CD4-positive, alpha-beta T cell treated with Interleukin-2 at 100 ng/mL for 4 hours (primary cell): ENCODE measurements at regions not wholly inside any gene's neighbourhood (a gene's known extent, or its start where the extent isn't known, plus 50 kb on each side); places are given as distances from the start of the nearest gene placed in this dataset.
A peak's percentile ranks its signal among the peaks of the same experiment; 100 is the strongest.

Source experiments
- DNase-seq: peaks from one replicate; pipeline ENCODE4 v3.0.0-alpha.2; 2020; ENCODE audit warnings: low spot score

DNA sequence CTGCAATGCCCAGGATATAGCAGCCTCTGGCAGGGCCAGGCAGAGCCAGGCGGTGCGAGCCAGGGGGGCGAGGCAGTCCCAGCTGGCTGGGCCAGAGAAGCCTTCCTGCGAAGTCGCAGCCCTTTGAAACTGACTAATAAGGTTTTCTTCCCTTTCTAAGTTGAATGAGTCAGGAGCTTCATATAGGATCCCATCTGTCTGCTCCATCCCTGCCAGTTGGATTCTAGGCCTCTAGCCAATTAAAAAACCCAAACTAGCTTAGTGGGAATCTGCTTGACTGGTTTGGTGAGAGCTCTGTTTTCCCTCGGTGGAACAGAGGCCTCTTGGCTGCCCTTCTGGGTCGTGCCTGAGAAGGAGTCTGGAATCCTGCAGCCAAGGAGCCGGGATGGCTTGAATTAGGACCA is 70.1 kb upstream of the RAPGEF1 start:
- DNase-seq: no peak

DNA sequence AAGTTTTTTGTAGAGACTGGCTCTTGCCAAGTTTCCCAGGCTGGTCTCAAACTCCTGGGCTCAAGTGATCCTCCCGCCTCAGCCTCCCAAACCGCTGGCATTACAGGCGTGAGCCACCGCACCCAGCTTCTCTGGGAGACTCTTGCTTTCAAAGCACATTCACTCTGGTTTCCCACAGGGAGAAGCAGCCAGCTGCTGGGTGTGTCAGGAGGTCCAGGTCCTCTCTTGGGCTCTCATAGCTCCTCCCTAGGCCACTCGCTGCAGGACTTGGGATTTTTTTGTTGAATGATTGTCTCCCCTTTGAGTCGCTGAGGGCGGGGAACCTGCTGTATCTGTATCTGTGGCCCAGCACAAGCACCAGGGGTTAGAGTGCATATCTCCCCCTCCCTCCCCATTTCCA is 68.4 kb upstream of the RAPGEF1 start:
- DNase-seq: no peak

DNA sequence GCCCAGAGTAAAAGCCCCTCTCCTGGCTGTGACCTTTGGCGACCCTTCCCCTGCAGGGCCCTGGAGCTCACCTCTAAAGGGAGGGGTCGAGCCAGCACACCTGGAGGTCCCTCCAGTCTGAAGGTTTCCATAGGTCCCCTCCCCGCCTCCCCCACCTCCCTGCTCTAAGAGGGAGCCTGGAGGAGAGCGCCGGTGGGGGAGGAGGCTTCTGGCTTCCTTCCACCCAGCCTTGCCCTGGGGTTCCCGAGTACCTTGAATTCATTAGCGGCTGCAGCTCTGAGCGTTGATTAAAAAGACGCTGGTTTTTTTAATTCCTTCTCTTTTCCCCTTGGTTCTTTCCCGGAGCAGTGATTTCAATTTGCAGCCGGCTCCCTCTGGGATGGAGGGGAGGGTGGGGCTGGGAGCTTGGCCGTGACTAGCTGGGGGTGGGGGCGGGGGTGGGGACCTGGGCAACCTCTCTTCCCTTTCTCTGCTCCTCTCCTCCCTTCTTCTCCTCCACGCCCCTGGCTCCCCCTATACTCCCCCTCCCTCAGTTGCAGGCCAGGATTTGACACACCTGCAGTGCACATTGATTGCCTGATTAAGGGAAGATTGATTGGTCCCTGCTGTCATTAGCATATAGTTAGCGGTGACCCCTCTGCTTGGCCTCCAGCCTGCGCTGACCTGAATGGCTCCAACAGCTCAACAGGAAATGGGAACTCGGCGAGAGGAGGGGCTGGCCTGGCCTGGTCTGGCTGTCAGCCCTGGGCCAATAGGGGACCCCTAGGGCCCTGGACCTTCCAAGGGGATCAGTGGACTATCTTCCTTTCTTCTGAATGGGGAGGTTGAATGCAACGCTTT is 67.5 kb upstream of the RAPGEF1 start:
- no peak for DNase-seq

DNA sequence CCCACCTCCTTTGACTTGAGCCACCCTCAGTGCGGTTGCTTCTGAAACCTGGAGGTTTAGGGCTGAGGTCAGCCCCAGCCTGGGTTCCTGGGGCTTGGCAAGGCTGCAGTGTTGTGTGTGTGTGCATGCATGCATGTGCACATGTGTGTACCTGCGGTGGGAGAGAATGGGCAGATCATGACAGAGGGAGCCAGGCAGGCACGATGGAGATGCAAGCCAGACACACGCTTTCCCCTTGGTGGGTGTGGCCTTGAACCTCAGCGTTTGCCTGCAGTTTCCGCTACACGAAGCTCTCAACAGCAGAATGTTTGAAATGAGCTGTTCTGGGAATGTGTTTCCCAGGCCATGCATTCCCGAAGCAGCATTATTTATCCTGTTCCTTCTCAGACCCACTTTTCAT is 65.9 kb upstream of the RAPGEF1 start:
- DNase-seq: no peak

DNA sequence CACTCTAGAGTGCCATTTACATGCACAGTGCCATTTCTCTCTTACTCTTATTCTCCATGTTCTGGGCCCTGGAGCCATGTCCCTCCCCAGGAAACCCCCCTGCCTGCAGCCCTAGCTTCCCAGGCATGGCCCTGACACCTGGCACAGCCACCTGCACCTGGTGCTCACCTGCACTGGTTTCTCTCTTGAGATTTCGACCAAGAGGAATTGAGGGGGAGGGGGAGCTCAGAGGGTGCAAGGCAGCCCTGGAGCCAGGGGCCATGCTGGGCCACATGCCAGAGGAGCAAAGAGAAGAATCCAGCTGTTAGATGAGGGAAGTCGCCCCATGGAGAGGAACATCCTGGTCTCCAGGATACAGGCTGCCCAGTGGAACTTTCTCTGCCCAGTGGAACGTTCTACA is 65.0 kb upstream of the RAPGEF1 start:
- DNase-seq: no peak

DNA sequence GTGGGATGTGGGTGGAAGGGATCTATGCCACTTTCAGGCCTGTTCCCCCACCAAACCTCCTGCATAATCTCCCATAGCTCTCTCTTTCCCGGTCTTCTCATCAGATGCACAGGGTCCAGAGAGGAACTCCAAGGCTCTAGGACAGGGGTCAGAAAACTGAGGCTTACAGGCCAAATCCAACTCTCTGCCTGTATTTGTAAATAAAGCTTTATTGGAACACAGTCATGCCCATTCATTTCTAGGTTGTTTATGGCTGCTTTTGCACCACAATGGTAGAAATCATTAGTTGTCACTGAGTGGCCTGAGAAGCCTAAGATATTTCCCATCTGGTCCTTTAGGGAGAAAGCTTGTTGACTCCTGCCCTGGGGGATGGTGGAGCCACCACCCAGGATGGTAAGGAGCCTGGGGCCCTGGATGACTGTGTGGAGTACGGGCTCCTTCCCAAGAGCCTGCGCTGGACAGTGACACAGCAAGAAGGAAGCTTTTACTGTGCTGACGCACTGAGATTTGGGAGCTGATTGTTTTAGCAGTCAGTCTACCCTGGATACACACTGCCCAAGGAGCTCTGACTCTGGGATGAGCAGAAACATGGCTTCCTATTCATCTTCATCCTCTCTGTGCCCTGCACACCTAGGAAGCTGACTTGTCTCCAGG is 64.0 kb upstream of the RAPGEF1 start:
- DNase-seq: no peak

DNA sequence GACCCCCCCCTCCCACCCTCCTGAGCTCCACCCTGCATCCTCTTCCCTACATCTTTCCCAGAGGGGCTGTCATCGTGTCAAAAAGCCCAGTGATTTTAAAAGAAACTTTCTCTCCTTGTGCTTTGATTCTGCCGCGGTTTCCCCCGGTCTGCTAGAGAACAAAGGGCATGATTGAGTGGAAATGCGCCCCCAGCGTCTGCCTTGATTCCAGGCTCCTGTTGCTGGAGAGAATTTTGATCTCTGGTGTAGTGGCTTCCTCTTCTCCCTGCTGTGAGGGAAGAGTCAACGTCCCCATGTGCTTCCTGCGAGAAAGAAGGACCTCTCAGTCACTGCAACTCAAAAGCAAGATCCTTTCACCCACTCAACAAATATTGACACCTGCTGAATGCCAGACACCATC is 61.9 kb upstream of the RAPGEF1 start:
- DNase-seq: no peak

DNA sequence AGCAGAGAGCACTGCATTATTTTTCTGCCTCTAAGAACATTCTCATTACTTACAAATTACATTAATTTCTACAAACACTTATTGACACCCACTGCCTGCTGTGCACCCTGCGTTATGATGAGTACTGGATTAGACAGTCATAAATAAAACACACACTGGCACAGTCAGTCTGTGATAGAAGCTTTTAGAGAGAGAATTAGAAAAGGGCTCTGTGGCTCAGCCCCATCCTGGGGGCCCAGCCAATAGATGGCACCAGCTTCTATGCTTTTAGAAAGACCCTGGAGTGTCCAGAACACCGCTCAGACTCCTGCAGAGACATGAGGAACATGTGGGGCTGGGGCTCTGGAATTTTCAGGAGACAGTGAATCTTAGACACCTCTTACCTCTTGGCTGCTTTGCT is 61.0 kb upstream of the RAPGEF1 start:
- DNase-seq: no peak

DNA sequence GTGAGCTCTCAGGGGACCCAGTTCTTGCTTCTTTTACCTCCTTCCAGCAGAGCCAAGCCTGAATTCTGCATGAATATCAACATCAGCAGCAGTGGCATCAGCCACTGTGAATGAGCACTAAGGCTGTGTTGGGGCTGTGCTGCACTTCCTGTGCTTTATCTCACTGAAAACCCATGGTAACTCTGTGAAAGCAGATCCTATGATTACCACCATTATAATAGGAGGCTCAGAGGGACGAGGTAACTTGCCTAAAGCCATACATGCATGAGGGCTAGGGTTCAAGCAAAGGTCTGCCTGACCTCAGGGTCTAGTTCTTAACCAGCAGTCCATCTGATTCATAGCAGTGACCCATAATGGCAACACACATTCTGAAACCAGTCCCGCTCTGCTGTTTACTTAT is 60.5 kb upstream of the RAPGEF1 start:
- DNase-seq: no peak

DNA sequence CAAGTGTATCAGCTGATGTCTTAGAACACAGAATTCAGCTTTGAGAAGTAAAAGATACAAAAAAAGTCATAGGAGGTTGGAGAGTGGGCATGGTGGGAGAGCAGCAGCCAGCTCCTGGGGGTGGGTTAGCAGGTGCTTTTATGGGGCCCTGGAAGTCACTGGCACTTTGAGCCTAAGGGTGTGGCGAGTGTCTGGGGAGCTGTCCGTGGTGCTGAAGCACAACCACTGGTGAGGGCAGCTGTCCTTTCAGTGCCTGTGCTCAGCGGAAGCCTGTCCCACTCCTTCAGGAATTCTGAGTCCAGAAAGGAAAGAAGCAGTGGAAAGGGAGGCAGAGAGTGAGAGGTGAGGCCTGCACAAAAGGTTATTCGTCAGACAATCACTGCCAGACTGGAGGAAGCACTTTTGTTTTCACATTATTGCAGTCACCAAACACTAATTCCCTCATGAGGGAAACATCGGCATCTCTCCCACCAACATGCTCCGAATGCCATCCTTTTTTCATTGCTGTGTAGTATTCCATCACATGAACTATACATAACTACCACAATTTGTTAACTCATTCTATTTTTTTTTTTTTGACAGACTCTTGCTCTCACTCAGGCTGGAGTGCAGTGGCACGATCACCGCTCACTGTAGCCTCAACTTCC is 59.4 kb upstream of the RAPGEF1 start:
- peak; percentile 33 for DNase-seq

DNA sequence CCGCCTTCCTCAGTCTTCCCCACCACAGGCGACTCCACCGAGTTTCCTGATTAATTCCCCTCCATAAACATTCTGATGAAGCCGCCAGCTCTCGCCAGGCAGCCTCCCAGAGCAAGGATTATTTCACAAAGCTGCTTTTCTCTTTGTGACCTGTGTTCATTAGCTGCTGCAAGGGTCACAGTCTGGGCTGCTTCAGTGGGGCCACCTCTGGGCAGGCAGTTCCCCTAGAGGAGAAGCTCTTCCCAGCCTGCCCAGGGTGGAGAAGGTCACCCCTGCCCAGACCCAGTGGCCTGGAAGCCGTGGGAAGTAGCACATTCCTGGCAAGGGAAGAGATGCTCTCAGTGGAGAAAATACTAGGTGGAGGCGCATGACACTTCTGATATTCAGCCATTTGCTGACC is 58.4 kb upstream of the RAPGEF1 start:
- no peak for DNase-seq

DNA sequence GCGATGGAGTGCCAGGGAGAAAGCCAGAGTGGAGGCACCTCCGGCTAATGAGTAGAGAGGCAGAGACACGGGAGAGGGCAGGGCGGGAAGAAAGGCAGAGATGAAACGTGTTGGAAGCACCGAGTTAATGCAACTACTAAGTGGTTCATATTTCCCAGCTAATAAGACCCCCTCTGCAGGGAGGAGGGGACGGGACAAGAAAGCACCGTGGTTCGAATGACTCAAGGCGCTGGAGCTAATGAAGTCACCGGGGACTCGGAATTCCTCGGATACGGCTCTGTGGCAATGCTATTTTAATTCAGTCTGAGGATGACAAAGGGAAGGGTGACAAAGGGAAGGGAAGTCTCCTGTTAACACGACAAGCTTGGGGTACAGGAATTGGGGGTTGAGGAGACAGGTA is 54.5 kb upstream of the RAPGEF1 start:
- no peak for DNase-seq

DNA sequence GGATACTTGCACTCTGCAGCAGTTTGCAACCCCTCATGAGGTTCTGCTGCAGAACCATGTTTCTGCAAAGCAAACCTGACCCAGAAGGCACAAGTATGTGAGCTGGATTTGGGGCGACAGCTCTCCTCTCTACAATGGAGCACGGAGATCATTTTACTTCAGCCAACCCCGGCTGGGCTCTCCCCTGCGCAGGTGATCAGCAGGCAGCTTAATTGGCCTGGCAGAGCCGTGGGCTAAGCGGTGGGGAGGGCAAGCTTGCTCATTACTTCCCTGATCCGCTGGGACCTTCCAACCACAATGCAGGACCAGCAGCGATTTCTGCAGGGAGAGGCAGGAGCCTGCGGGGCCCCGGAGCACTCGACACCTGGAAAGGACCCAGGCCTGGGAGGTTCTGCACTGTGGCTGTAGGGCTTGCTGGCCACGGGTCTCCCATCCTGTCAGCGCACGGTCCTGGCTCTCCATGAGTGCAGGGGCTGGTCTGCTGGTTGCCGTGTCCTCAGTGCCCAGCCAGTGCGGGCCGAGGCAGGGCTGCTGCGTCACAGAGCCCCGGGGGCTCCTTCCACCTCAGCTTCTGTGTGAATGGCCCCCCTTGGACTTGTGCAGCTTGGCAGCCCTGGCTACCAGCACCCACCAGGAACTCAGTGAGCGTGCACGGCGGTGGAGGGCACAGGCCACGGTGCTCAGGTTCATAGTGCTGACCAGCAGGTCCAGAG is 51.8 kb upstream of the RAPGEF1 start:
- no peak for DNase-seq
